ENCODE measurements at regions not wholly inside any gene's neighbourhood (a gene's known extent, or its start where the extent isn't known, plus 50 kb on each side); places are given as distances from the start of the nearest gene placed in this dataset.
"Not testable (repeated sequence)": the region's sequence is repeated elsewhere in the genome, so short reads cannot be mapped to it uniquely, and the experiment has no call there.

- no peak for DNase-seq
These were observed 319.9 kb downstream of the ARL4A start for GRCh38 chr7:13007331-13007730.

- DNase-seq, result no peak
These were observed 322.1 kb downstream of the ARL4A start for GRCh38 chr7:13009517-13009916.

GRCh38 chr7:13014011-13014410 is 326.6 kb downstream of the ARL4A start:
- DNase-seq, result no peak

- DNase-seq, result no peak
These were observed 328.7 kb downstream of the ARL4A start for GRCh38 chr7:13016036-13016581.

- DNase-seq, result peak; percentile 11
These were observed 329.3 kb downstream of the ARL4A start for GRCh38 chr7:13016592-13017332.

GRCh38 chr7:13017333-13017857 is 330.0 kb downstream of the ARL4A start:
- peak; percentile 61 for DNase-seq

GRCh38 chr7:13017881-13018280 is 330.4 kb downstream of the ARL4A start:
- DNase-seq, result no peak

GRCh38 chr7:13021566-13022300 is 334.3 kb downstream of the ARL4A start:
- DNase-seq, result no peak

- no peak for DNase-seq
These were observed 336.8 kb downstream of the ARL4A start for GRCh38 chr7:13024121-13024674.

GRCh38 chr7:13025043-13025442 is 337.6 kb downstream of the ARL4A start:
- not testable (repeated sequence) for DNase-seq

GRCh38 chr7:13027321-13027720 is 339.9 kb downstream of the ARL4A start:
- DNase-seq, result no peak

GRCh38 chr7:13028036-13028824 is 340.8 kb downstream of the ARL4A start:
- no peak for DNase-seq

- no peak for DNase-seq
These were observed 341.3 kb downstream of the ARL4A start for GRCh38 chr7:13028825-13029099.

- DNase-seq, result no peak
These were observed 344.0 kb downstream of the ARL4A start for GRCh38 chr7:13031468-13031867.

- no peak for DNase-seq
These were observed 344.7 kb downstream of the ARL4A start for GRCh38 chr7:13032084-13032483.

GRCh38 chr7:13032576-13032975 is 345.1 kb downstream of the ARL4A start:
- DNase-seq, result no peak

GRCh38 chr7:13034693-13035092 is 347.3 kb downstream of the ARL4A start:
- no peak for DNase-seq

GRCh38 chr7:13035233-13035632 is 347.8 kb downstream of the ARL4A start:
- no peak for DNase-seq

- peak; percentile 41 for DNase-seq
These were observed 348.9 kb downstream of the ARL4A start for GRCh38 chr7:13036256-13036780.

GRCh38 chr7:13037216-13037615 is 349.8 kb downstream of the ARL4A start:
- no peak for DNase-seq

- DNase-seq, result no peak
These were observed 354.0 kb downstream of the ARL4A start for GRCh38 chr7:13041368-13041988.

Data from fibroblast of skin of back (primary cell).